ENCODE measurements at regions not wholly inside any gene's neighbourhood (a gene's known extent, or its start where the extent isn't known, plus 50 kb on each side); places are given as distances from the start of the nearest gene placed in this dataset.

DNA sequence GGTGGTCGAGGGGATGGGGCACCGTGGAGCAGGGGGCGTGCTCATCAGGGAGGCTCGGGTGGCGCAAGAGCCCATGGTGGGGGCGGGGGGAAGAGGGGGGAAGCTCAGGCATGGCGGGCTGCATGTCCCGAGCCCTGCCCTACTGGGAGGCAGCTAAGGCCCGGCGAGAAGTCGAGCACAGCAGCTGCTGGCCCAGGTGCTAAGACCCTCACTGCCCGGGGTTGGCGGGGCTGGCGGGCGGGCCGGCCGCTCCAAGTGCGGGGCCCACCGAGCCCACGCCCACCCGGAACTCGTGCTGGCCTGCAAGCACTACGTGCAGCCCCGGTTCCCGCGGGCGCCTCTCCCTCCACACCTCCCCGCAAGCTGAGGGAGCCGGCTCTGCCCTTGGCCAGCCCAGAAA lies 55.0 kb upstream of the FAM171A1 start:
- TF ChIP-seq, protein P1, sequence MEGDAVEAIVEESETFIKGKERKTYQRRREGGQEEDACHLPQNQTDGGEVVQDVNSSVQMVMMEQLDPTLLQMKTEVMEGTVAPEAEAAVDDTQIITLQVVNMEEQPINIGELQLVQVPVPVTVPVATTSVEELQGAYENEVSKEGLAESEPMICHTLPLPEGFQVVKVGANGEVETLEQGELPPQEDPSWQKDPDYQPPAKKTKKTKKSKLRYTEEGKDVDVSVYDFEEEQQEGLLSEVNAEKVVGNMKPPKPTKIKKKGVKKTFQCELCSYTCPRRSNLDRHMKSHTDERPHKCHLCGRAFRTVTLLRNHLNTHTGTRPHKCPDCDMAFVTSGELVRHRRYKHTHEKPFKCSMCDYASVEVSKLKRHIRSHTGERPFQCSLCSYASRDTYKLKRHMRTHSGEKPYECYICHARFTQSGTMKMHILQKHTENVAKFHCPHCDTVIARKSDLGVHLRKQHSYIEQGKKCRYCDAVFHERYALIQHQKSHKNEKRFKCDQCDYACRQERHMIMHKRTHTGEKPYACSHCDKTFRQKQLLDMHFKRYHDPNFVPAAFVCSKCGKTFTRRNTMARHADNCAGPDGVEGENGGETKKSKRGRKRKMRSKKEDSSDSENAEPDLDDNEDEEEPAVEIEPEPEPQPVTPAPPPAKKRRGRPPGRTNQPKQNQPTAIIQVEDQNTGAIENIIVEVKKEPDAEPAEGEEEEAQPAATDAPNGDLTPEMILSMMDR (IDR thresholded peaks at IDR 0.05; ENCODE audit: low read length), result no peak
- TF ChIP-seq EZH2 (IDR thresholded peaks at IDR 0.05; ENCODE audit: borderline replicate concordance, low read length), result no peak

Data from OCI-LY1 (cell line).